DMS114 treated with DMSO at 0.1 percent for 48 hours (cell line): ENCODE measurements at regions not wholly inside any gene's neighbourhood (a gene's known extent, or its start where the extent isn't known, plus 50 kb on each side); places are given as distances from the start of the nearest gene placed in this dataset.
"Not testable (repeated sequence)": the region's sequence is repeated elsewhere in the genome, so short reads cannot be mapped to it uniquely, and the experiment has no call there.

ENCODE experiments used
- DNase-seq: peaks from one replicate; lab custom pipeline; 2025; ENCODE audit not compliant: unreplicated experiment; lab: John Stamatoyannopoulos, UW

DNA sequence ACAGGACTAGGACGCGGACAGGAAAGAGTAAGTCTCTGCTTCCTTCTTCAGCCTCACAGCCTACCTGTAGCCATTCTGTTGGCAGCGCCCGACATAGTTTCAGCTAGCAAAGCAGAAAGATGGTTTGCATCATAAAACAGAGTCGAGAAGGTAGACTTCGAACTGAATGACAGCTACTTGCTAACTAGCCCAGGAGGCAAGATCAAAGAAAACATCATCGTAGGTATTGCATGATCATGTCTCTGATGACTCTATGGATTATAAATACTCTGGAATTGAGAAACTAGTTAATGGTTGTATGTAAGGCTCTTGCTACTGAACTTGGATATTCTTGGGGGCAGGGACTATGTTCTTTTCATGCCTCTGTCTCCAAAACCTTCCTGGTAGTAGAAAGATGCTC is 333.1 kb upstream of the KLF3 start:
- no peak for DNase-seq

GRCh38 chr4:38332699-38333098 is 331.3 kb upstream of the KLF3 start:
- DNase-seq: no peak

DNA sequence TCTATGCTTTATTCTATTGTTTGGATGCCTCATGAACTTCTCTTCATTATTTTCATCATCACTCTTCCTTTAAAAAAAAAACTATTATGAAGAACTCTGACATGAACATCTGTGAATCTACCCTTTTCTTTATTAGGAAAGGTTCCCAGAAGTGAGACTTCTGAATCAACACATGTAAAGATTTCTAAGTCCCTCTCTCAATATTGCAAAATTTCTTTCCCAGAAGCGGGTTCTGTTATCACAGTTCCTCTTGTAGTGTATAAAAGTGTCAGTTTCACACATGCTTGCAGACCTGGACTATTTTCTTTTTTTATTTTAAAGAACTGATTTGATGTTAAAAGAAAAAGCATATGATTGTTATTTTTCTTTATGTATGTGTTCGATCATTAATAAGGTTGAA is 330.8 kb upstream of the KLF3 start:
- no peak for DNase-seq

DNA sequence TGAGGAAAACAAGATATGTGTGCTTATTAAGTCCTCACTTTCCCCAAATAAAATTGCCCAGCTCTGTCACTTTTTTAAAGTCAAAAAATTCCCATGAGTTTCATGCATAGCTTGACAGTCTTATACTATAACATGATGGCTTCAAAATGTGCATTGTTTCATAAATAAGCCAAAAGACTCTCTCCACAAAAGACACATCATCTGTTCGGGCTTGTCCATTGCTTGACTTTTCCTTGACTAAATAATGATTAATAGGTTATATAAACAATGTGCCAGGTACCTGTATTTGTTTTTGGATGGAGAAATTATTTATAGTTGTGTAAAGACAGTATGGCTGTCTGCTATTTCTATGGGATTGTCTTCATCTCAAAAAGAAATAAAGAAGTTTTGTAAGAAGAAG is 329.2 kb upstream of the KLF3 start:
- no peak for DNase-seq

DNA sequence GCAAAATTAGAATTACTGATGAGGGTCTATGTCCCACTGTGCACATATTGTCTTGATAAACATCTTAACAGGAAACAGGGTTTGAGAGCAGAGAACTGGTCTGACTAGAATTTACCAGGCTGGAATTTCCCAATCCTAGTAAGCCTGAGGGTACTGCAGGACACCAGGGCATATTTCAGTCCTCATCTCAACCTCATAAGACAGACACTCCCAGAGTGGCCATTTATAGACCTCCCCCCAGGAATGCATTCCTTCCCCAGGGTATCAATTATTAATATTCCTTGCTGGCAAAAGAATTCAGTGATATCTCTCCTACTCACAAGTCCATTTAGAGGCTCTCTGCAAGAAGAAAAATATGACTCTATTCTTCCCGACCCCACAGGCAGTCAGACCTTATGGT is 325.1 kb upstream of the KLF3 start:
- DNase-seq: not testable (repeated sequence)

DNA sequence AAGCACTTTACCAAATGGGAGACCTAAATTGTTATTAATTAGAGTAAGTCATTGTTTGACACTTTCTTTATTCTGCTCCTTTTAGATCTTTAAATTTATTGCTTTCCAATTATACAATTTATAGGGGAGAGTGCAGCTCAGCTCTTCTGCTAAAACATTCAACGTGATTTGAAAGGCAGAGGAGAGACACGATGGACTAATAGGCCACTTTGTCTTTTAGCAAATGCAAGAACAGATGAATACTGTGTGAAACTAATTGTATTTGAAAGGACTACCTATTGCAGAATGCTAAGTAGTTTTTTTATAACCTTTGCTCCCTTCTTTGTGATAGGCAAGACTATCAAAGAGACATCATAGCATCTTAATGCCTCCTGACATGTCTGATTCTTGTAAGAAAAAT is 320.4 kb upstream of the KLF3 start:
- no peak for DNase-seq

DNA sequence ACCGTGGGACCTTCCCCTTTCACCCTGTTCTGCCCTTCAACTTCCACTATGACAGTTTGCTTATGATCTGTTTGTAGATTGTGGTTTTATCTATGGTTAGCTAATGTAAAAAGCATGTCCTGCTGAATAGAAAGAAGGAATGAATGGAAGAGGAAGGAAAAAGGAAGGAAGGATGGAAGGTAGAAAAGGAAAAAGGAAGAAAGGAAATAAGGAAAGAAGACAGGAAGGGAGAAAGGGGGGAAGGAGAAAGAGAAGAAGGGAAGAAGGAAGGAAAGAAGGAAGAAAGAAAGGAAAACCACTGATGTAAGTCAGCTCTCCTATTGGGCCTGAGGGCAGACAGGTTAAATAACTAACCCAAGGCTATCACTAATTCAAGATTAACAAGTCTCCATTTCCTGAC is 319.1 kb upstream of the KLF3 start:
- no peak for DNase-seq

DNA sequence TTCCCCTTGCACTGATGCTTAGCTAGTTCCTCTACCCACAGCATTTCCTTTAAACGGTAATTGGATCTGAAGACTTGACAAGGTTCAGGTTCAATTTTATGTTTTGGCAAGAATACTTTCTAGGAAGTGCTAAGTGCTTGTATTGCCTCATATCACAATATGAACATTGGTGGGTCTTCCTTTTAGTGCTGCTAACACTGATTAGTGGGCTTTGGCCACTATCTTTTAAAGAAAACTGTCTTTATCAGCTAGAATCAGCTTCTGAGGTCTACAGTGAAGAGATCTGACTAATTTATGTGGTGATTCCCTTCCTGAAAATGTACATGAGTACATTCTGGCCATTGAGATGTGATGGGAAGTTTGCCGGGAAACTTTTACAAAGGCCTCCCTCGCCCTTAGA is 316.7 kb upstream of the KLF3 start:
- no peak for DNase-seq

GRCh38 chr4:38354421-38354820 is 309.6 kb upstream of the KLF3 start:
- no peak for DNase-seq

- no peak for DNase-seq
Measured at GRCh38 chr4:38354872-38355271, 309.1 kb upstream of the KLF3 start.

- no peak for DNase-seq
Measured at GRCh38 chr4:38356686-38357085, 307.3 kb upstream of the KLF3 start.

DNA sequence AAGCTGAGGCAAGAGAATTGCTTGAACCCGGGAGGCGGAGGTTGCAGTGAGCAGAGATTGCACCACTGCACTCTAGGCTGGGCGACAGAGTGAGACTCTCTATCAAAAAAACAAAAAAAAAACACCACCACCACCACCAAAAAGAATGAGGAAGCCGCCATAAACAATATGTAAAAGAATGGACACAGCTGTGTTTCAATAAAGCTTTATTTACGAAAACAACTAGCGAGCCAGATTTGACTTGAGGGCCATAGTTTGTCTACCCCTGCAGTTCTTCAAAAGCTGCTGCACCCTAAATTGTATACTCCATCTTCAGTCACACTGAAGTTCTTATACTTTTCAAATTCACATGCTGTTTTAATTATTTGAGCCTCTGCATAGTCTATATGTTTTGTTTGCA is 306.5 kb upstream of the KLF3 start:
- DNase-seq: no peak

- no peak for DNase-seq
Measured at GRCh38 chr4:38359113-38359512, 304.9 kb upstream of the KLF3 start.

DNA sequence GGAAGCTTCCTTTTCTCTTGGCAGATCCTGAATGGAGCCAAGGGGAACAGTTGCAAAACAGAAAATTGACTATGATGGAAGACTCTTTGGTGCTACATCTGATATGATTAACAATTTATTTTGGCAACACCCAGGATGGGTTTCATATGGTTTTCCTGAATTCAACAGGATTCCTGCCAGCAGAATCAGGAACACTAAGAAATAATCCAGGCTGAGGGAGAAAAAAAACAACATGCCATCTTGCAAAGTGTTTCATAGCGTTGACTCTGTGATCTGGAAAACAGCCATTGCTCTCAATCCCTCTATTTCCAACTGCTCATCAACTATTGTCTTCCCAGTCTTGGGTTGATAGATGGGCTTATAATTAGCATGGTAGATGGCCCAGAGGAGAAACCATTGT is 303.8 kb upstream of the KLF3 start:
- DNase-seq: no peak

DNA sequence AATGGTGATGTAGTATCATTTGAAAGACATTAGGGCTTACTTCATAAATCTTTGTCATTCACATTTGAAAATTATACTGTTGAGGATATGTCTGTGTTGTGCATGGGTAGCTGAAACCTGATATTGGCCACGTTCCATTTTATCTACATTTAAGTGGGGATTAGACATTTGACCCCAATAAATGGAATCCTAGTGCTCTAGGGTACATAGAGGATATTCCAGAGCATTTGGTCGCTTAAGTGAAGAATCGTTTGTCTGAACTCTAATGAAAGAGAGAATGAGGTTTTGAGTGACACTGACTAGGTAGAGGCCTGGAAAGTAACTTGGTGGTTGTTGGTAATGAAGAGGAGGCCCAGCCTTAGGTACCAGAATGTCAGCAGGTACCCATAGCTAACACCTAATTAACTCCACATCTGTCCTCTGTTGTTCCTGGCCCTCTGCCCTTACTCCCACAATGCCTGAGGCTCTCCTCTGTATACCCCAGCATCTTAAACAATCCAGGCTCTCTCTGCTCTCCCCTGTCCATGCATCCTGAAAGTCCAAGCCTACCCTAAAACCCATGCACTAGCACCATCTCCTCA is 299.5 kb upstream of the KLF3 start:
- DNase-seq: no peak

- DNase-seq: no peak
Measured at GRCh38 chr4:38365261-38365660, 298.7 kb upstream of the KLF3 start.

DNA sequence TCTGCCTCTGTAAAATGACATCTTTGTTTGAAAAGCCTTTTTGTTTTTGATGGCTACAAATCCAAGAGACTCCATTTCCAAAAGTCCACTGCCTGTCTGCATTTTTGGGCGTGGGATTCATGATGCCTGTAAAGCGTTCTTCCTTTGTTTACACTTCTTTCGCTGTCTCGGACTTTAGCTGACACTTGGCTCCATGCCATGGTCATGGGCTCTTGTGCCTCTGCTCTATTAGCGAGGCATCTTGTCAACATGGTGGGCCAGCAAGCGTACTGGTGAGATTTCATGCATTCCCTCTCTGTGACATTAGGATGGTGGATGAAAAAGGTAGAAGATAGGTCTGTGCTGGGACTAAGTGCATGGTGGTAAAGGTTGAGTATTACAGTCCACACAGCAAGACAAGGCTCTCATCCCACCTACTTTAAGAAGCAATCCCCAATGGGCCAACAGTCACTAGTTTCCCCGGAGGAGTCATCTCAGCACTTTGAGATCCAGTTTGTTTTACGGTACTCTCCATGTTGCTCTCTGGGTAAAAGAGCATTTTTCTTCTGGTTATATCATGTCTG is 298.2 kb upstream of the KLF3 start:
- no peak for DNase-seq

DNA sequence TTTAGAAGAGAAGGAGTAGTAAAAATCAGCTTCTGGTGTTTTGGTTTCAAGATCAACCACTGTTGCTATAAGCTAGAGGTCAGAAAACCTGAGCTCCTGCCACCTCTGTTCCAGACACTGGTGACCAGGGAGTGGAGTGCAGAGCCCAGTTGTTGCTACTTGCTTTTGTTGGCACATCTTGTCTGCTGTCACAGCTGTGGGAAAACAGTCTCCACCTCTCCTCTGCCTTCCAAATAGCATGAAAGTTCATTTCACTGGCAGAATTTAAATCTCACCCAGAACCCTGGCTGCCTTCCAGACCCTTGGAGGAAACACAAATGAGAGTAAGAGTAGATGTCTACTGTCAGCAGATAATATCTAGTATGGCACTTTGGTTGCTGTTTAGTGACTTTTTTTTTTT is 297.5 kb upstream of the KLF3 start:
- no peak for DNase-seq

DNA sequence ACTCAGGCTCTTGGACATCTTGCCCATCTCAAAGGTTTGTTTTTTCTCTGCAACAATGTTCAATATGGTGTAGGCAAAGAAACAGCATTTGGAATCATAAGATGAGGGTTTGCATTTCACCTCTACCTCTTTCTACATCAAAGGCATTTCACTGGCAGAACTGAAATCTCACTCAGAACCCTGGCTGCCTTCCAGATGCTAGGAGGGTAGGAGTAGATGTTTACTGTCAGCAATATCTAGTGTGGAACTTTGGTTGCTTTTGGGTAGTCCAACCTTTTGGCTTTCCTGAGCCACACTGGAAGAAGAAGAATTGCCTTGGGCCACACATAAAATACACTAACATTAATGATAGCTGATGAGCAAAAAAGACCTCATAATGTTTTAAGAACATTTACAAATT is 297.0 kb upstream of the KLF3 start:
- DNase-seq: no peak

GRCh38 chr4:38367642-38368174 is 296.3 kb upstream of the KLF3 start:
- no peak for DNase-seq

DNA sequence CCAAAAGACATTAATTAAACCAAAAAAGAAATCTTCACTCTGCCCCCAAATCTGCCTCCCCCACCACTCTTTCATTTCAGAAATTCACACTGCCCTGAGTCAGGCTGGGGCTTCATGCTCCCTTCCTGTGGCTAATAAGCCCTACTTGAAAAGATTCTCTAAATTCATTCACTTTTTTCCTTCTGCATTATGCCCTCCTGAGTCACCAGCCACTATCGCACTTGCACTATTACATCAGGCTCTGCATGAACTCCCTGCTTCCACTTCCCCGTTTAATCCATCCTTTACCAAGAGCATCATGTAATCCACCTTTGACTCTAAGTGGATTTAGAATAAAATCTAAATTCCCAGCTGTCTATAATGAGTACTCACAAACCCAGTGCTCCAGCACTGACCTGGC is 295.4 kb upstream of the KLF3 start:
- no peak for DNase-seq

DNA sequence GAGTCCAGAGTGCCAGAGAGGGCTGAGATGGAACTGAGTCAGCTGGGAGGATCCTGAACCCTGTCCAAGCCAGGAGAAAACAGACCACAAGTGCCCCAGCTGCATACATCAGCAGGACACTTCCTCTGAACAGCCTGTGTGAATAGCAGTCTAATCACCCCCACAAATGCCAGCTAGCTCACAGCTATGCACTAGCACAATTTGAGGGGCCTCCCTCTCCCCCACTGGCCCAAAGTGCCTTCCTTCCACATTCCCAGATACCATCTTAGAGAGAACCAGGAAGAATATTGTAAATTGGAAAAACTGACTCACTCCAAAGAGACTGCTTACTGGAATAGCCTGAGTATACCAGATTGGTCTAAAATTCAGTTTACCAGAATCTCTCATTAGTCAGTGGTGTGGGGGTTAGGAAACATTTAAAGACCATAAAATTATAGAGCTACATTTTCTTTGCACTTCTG is 292.6 kb upstream of the KLF3 start:
- no peak for DNase-seq

DNA sequence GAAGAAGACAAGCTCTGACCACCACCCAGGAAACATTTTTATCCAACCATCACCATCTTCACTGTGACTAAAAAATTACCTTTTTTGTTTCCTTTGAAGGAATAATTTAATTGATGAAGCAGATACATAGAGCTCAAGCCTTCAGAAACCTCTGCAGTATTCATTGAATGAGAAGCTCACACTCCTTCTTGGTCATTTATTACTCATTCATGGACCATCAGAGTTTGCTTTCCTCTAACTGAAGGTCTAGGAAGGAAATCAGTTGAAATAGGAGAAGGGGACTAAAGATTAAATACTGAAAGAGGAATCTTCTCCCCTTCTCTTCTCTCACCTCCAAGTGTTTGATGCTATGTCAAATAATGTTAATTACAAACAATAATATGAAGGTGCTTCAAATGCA is 290.6 kb upstream of the KLF3 start:
- no peak for DNase-seq
